ENCODE measurements at regions not wholly inside any gene's neighbourhood (a gene's known extent, or its start where the extent isn't known, plus 50 kb on each side); places are given as distances from the start of the nearest gene placed in this dataset.

GRCh38 chr10:42949287-42949686, 127.6 kb upstream of the RET start:
- intact Hi-C loops (cut with micrococcal nuclease) = no loop called here
- CTCF ChIA-PET = no interaction called here
- Histone ChIP-seq H3K79me2 (ENCODE audit: control insufficient read depth, insufficient read depth, low read length) (no peaks in the 10 kb centered on the region), H3K27me3 (replicated peaks in 1 of 4; ENCODE audit: control extremely low read depth in 1 of 4, control insufficient read depth in 3 of 4, insufficient read depth in 4 of 4, low read length in 3 of 4) (no peaks in the 10 kb centered on the region), H3K4me3 (ENCODE audit: control extremely low read depth in 1 of 5, extremely low read depth in 1 of 5, insufficient read depth in 1 of 5, low read depth in 2 of 5, low read length in 4 of 5) (no peak overlapping the region), H3K4me1 (ENCODE audit: control insufficient read depth in 2 of 2, insufficient read depth in 2 of 2, low read length in 2 of 2) (no peaks in the 10 kb centered on the region), H3K27ac (ENCODE audit: low read length in 2 of 2) (no peak overlapping the region), H3K4me2 (replicated peaks; ENCODE audit: low read depth, low read length, poor library complexity, severe bottlenecking) (no peak overlapping the region), H4K20me1 (ENCODE audit: control insufficient read depth, insufficient read depth, low read length, poor library complexity, severe bottlenecking) (no peaks in the 10 kb centered on the region), H2AFZ (ENCODE audit: insufficient read depth, low read depth, low read length, poor library complexity, severe bottlenecking) (no peak overlapping the region), H3K9ac (ENCODE audit: low read length) (no peak overlapping the region), H3K36me3 (replicated peaks in 1 of 2; ENCODE audit: control extremely low read depth in 1 of 2, control insufficient read depth in 1 of 2, extremely low read depth in 1 of 2, insufficient read depth in 2 of 2, low read length in 1 of 2) (no peaks in the 10 kb centered on the region), H3K9me3 (ENCODE audit: control extremely low read depth in 1 of 3, control insufficient read depth in 2 of 3, insufficient read depth in 1 of 3, low read length in 2 of 3) (peaks cover 0 to 12% (median 0%) of the 10 kb centered on the region in 3 donors)
- WGBS (ENCODE audit: insufficient coverage) = no CpG with 5 or more reads among the region's 2 CpGs
- ATAC-seq (ENCODE audit: low read depth) (no peak), DNase-seq (no peak)
- POLR2A ChIA-PET = no interaction called here
- Mint-ChIP-seq H3K27ac (no peak overlapping the region), H3K4me1 (no peaks in the 10 kb centered on the region), H3K27me3 (peaks cover 4% of the 10 kb centered on the region), H3K4me3 (no peak overlapping the region), H3K9me3 (ENCODE audit: insufficient read depth) (no peaks in the 10 kb centered on the region)
- TF ChIP-seq, protein P1, sequence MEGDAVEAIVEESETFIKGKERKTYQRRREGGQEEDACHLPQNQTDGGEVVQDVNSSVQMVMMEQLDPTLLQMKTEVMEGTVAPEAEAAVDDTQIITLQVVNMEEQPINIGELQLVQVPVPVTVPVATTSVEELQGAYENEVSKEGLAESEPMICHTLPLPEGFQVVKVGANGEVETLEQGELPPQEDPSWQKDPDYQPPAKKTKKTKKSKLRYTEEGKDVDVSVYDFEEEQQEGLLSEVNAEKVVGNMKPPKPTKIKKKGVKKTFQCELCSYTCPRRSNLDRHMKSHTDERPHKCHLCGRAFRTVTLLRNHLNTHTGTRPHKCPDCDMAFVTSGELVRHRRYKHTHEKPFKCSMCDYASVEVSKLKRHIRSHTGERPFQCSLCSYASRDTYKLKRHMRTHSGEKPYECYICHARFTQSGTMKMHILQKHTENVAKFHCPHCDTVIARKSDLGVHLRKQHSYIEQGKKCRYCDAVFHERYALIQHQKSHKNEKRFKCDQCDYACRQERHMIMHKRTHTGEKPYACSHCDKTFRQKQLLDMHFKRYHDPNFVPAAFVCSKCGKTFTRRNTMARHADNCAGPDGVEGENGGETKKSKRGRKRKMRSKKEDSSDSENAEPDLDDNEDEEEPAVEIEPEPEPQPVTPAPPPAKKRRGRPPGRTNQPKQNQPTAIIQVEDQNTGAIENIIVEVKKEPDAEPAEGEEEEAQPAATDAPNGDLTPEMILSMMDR (IDR thresholded peaks at IDR 0.05) = no peak
- TF ChIP-seq EZH2 (IDR thresholded peaks at IDR 0.05; ENCODE audit: borderline replicate concordance, insufficient read depth, low read depth, low read length, poor library complexity, severe bottlenecking) = no peak

DNA sequence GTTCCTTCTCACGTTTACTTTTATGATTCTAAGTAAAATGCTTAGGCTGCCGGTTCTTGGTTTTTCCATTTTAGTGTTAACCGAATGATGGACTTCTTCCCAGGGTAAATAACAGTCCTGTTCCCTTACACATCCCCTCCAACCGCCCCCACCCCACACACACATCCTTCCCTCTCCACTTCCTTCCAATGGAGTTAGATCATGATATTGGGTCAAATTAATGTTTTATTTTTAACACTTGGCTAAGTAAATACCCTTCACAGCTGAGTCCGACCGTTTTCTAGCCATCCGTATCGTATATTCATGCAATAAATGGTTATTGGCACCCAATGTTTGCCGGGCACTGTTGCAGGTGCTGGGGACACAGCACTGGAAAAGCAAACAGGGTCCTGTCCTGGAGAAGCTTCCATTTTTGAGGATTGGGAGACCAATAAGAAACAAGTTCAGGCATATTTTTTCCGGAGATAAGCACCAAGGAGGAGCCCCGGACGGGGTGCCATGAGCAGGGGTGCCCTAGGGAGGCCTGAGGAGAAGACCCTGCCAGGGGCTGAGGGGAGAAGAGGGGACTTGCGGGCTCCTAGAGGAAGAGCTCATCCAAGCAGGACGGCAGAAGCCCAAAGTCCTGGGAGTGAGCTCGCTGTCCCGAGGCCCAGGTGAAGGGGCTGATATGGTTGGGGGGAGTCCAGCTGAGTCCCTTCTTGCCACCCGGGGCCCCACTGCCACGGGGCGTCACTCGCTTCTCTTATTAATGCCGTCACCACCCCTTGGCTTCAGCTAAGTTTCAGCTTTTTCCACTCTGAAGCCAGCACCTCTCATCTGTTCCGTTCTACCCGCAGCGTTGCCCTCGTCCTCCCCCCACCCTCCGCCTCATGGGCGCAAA, 126.0 kb upstream of the RET start:
- Mint-ChIP-seq H3K4me3 (no peak overlapping the region), H3K4me1 (no peaks in the 10 kb centered on the region), H3K27me3 (peaks cover 4% of the 10 kb centered on the region), H3K9me3 (ENCODE audit: insufficient read depth) (no peaks in the 10 kb centered on the region), H3K27ac (no peak overlapping the region)
- Histone ChIP-seq H3K4me2 (replicated peaks; ENCODE audit: low read depth, low read length, poor library complexity, severe bottlenecking) (no peak overlapping the region), H3K27me3 (replicated peaks in 1 of 4; ENCODE audit: control extremely low read depth in 1 of 4, control insufficient read depth in 3 of 4, insufficient read depth in 4 of 4, low read length in 3 of 4) (no peaks in the 10 kb centered on the region), H3K9ac (ENCODE audit: low read length) (no peak overlapping the region), H3K79me2 (ENCODE audit: control insufficient read depth, insufficient read depth, low read length) (no peaks in the 10 kb centered on the region), H2AFZ (ENCODE audit: insufficient read depth, low read depth, low read length, poor library complexity, severe bottlenecking) (no peak overlapping the region), H3K4me3 (ENCODE audit: control extremely low read depth in 1 of 5, extremely low read depth in 1 of 5, insufficient read depth in 1 of 5, low read depth in 2 of 5, low read length in 4 of 5) (no peak overlapping the region), H3K27ac (ENCODE audit: low read length in 2 of 2) (no peak overlapping the region), H3K9me3 (ENCODE audit: control extremely low read depth in 1 of 3, control insufficient read depth in 2 of 3, insufficient read depth in 1 of 3, low read length in 2 of 3) (peaks cover 0 to 15% (median 0%) of the 10 kb centered on the region in 3 donors), H3K4me1 (ENCODE audit: control insufficient read depth in 2 of 2, insufficient read depth in 2 of 2, low read length in 2 of 2) (no peaks in the 10 kb centered on the region), H4K20me1 (ENCODE audit: control insufficient read depth, insufficient read depth, low read length, poor library complexity, severe bottlenecking) (no peaks in the 10 kb centered on the region), H3K36me3 (replicated peaks in 1 of 2; ENCODE audit: control extremely low read depth in 1 of 2, control insufficient read depth in 1 of 2, extremely low read depth in 1 of 2, insufficient read depth in 2 of 2, low read length in 1 of 2) (no peaks in the 10 kb centered on the region)
- no peak for ATAC-seq (ENCODE audit: low read depth)
- TF ChIP-seq, protein P1 (IDR thresholded peaks at IDR 0.05) = no peak
- TF ChIP-seq EZH2 (IDR thresholded peaks at IDR 0.05; ENCODE audit: borderline replicate concordance, insufficient read depth, low read depth, low read length, poor library complexity, severe bottlenecking) = no peak
- POLR2A ChIA-PET = no interaction called here
- intact Hi-C loops (cut with micrococcal nuclease) = no loop called here
- 85% methylated on average over 22 of the region's 27 CpGs for WGBS (ENCODE audit: insufficient coverage)
- DNase-seq = no peak
- CTCF ChIA-PET = no interaction called here
